Endothelial cell of umbilical vein (primary cell): ENCODE measurements at regions not wholly inside any gene's neighbourhood (a gene's known extent, or its start where the extent isn't known, plus 50 kb on each side); places are given as distances from the start of the nearest gene placed in this dataset.

Source experiments
- BruUV-seq: library from RNA; stranded (reverse); fragments of 400-500 nt; replicated peaks from 2 replicates; lab custom pipeline; 2021; lab: Mats Ljungman, UMichigan
- CTCF ChIA-PET: fragments of 300-600, 350-600 bp; sonication (Branson Sonifier 250); formaldehyde crosslinking; loops from one replicate; lab custom pipeline; 2021; ENCODE audit warnings: antibody characterized with exemption, inconsistent platforms; lab: Charles Lee
- POLR2A ChIA-PET: fragments of 300-600, 350-600 bp; sonication (Branson Sonifier 250); formaldehyde crosslinking; loops from one replicate; lab custom pipeline; 2021; ENCODE audit warnings: antibody characterized with exemption, inconsistent platforms; lab: Charles Lee
- DNase-seq: peaks from one replicate; pipeline ENCODE4 v3.0.0-alpha.2; 2011; ENCODE audit warnings: low read depth, low spot score
- FAIRE-seq: peaks from 2 replicates; lab custom pipeline; 2011; peaks lifted over from hg19 to GRCh38; lab: Jason Lieb, UNC
- H2AFZ ChIP-seq: 2 replicates; pipeline ENCODE4 v1.6.0; 2012; ENCODE audit warnings: low read depth, low read length, control low read depth, inconsistent platforms
- H3K27ac ChIP-seq: 2 replicates; pipeline ENCODE4 v1.5.1; 2011; ENCODE audit warnings: low read depth, mild to moderate bottlenecking, control low read depth, low read length, moderate library complexity; ENCODE audit not compliant: insufficient read depth
- H3K27me3 ChIP-seq, 2 experiments: 2 replicates each; pipeline versions ENCODE4 v1.6.0 to v1.6.1; 2011; ENCODE audit warnings: low read length in 2 of 2, mixed read lengths in 1 of 2; ENCODE audit not compliant: control insufficient read depth in 2 of 2, insufficient read depth in 2 of 2
- H3K36me3 ChIP-seq, 2 experiments: 2 replicates in 1 of 2; 3 replicates in 1 of 2; pipeline ENCODE4 v1.5.1; 2011; ENCODE audit warnings: low read length in 2 of 2, mild to moderate bottlenecking in 1 of 2, moderate library complexity in 1 of 2; ENCODE audit not compliant: control insufficient read depth in 2 of 2, insufficient read depth in 2 of 2; ENCODE audit errors: extremely low read depth in 1 of 2
- H3K4me1 ChIP-seq: 3 replicates; pipeline ENCODE4 v1.5.1; 2011; ENCODE audit warnings: mild to moderate bottlenecking, low read length; ENCODE audit not compliant: control insufficient read depth, insufficient read depth; ENCODE audit errors: extremely low read depth
- H3K4me2 ChIP-seq: 2 replicates; pipeline ENCODE4 v1.6.1; 2011; ENCODE audit warnings: low read length, control low read depth, mixed read lengths; ENCODE audit not compliant: insufficient read depth
- H3K4me3 ChIP-seq, 3 experiments: fragments of 200-600 bp in 1 of 3; sonication (generic), shearing (Covaris generic) in 1 of 3; replicated peaks in 1 of 3; 2 replicates each; pipeline ENCODE4 v1.5.1; 2011 to 2016; ENCODE audit warnings: control low read depth in 3 of 3, low read length in 3 of 3, mild to moderate bottlenecking in 2 of 3, inconsistent platforms in 1 of 3, low read depth in 1 of 3, moderate library complexity in 1 of 3; ENCODE audit not compliant: insufficient read depth in 1 of 3
- H3K79me2 ChIP-seq: 2 replicates; pipeline ENCODE4 v1.6.0; 2012; ENCODE audit warnings: low read length, inconsistent platforms; ENCODE audit not compliant: control insufficient read depth, insufficient read depth
- H3K9ac ChIP-seq: replicated peaks from 2 replicates; pipeline ENCODE3; 2011; ENCODE audit warnings: low read length, control low read depth; ENCODE audit not compliant: insufficient read depth; ENCODE audit errors: extremely low read depth
- H3K9me1 ChIP-seq: replicated peaks from 3 replicates; pipeline ENCODE4 v1.6.0; 2011; ENCODE audit warnings: mild to moderate bottlenecking, low read length; ENCODE audit not compliant: control insufficient read depth, insufficient read depth; ENCODE audit errors: extremely low read depth
- H3K9me3 ChIP-seq: replicated peaks from 2 replicates; pipeline ENCODE4 v1.5.1; 2012; ENCODE audit warnings: low read length, inconsistent platforms; ENCODE audit not compliant: control insufficient read depth, insufficient read depth
- H4K20me1 ChIP-seq: replicated peaks from 2 replicates; pipeline ENCODE3; 2011; ENCODE audit warnings: mild to moderate bottlenecking, low read length; ENCODE audit not compliant: control insufficient read depth, insufficient read depth; ENCODE audit errors: extremely low read depth
- EZH2 ChIP-seq: IDR thresholded peaks from 2 replicates; pipeline ENCODE4 v1.6.1; 2012; ENCODE audit warnings: borderline replicate concordance, low read depth, mild to moderate bottlenecking, moderate library complexity, low read length, inconsistent platforms; ENCODE audit not compliant: severe bottlenecking
- FOS ChIP-seq: IDR thresholded peaks from 2 replicates; pipeline ENCODE4 v1.6.1; 2011; ENCODE audit warnings: mild to moderate bottlenecking, low read length, moderate library complexity, borderline replicate concordance; ENCODE audit not compliant: insufficient read depth
- GATA2 ChIP-seq: IDR thresholded peaks from 2 replicates; pipeline ENCODE4 v1.7.0; 2011; ENCODE audit warnings: low read depth, mild to moderate bottlenecking, moderate library complexity, mixed read lengths, low read length; ENCODE audit not compliant: insufficient read length, insufficient read depth
- JUN ChIP-seq: IDR thresholded peaks from 2 replicates; pipeline ENCODE4 v1.6.1; 2011; ENCODE audit warnings: borderline replicate concordance, low read depth; ENCODE audit not compliant: insufficient read length, insufficient read depth
- MYC ChIP-seq: IDR thresholded peaks from one replicate; pipeline ENCODE4 v1.6.1; 2011; ENCODE audit warnings: mild to moderate bottlenecking, low read depth, low read length
- POLR2A ChIP-seq: IDR thresholded peaks from 2 replicates; pipeline ENCODE4 v1.6.1; 2012; ENCODE audit warnings: low read depth, mild to moderate bottlenecking, control low read depth, low read length
- POLR2AphosphoS5 ChIP-seq: IDR thresholded peaks from 2 replicates; pipeline ENCODE4 v1.6.1; 2012; ENCODE audit warnings: low read depth, mild to moderate bottlenecking, control low read depth, low read length, moderate library complexity; ENCODE audit not compliant: insufficient read depth
- dilution Hi-C: fragments of 300-500 bp; cut with MboI; formaldehyde crosslinking; loops from one replicate; pipeline ENCODE4 v1.15.0; 2019; ENCODE audit warnings: low sequenced_read_pairs; ENCODE audit not compliant: extremely low pct_ligation_motif_present
- intact Hi-C: fragments of 100-400 bp; cut with micrococcal nuclease; formaldehyde crosslinking; loops from one replicate; pipeline ENCODE4 v1.10.0; 2022
- TF ChIP-seq, protein P1 (sequence below), 2 donors: IDR thresholded peaks; 1 replicate in 1 of 2; 2 replicates in 1 of 2; pipeline ENCODE4 v1.5.1; 2011; ENCODE audit warnings: low read length in 2 of 2, mild to moderate bottlenecking in 2 of 2, moderate library complexity in 2 of 2, control low read depth in 1 of 2, inconsistent platforms in 1 of 2, low read depth in 1 of 2; ENCODE audit not compliant: insufficient read depth in 1 of 2; ENCODE audit errors: extremely low read depth in 1 of 2
- TF ChIP-seq, protein P2 (sequence below): IDR thresholded peaks from 2 replicates; pipeline ENCODE4 v1.6.1; 2011; ENCODE audit not compliant: insufficient read depth, insufficient read length

DNA sequence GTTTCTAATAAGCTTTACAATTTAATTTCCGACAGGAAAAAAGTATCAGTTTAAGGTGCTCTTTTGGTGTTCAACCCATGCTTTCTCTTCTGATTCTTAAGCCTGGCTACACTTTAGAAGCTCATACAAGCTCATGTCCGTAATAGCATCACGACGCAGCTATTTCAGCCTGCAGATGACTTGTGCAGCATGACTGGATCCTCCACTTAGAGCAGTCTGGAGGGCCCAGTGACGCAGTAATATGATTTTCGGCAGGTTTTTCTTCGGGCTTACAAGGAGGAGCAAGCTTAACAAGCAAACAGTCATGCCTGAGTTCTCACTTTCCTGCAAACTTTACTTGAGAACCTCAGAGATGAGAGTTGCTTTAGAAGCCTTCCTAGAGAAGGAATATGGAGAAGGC is 85.3 kb upstream of the MAML3 start:
- Histone ChIP-seq H3K4me1 (peaks cover 37% of the 10 kb centered on the region), H4K20me1 (no peaks in the 10 kb centered on the region), H3K4me2 (no peak overlapping the region), H3K9me1 (no peaks in the 10 kb centered on the region), H3K36me3 (no peaks in the 10 kb centered on the region), H3K9me3 (no peaks in the 10 kb centered on the region), H3K27me3 (no peaks in the 10 kb centered on the region), H3K4me3 (no peak overlapping the region), H3K79me2 (no peaks in the 10 kb centered on the region), H2AFZ (no peak overlapping the region), H3K27ac (no peak overlapping the region), H3K9ac (no peak overlapping the region)
- intact Hi-C loops: loop anchor here (5.0 kb wide), 1 partner anchor 147 kb away; no protein-coding TSS in a partner anchor
- dilution Hi-C loops: no loop called here
- CTCF ChIA-PET: interaction anchor here (0.8 to 2.9 kb wide), 9 partner anchors 9 to 505 kb away, joined by 3 to 11 read pairs (median 5); no protein-coding TSS in a partner anchor
- no peak for DNase-seq
- POLR2A ChIA-PET: no interaction called here
- TF ChIP-seq EZH2 (no peak), FOS (no peak), GATA2 (no peak), POLR2A (no peak), JUN (no peak), POLR2AphosphoS5 (no peak), MYC (no peak)
- TF ChIP-seq, protein P1, sequence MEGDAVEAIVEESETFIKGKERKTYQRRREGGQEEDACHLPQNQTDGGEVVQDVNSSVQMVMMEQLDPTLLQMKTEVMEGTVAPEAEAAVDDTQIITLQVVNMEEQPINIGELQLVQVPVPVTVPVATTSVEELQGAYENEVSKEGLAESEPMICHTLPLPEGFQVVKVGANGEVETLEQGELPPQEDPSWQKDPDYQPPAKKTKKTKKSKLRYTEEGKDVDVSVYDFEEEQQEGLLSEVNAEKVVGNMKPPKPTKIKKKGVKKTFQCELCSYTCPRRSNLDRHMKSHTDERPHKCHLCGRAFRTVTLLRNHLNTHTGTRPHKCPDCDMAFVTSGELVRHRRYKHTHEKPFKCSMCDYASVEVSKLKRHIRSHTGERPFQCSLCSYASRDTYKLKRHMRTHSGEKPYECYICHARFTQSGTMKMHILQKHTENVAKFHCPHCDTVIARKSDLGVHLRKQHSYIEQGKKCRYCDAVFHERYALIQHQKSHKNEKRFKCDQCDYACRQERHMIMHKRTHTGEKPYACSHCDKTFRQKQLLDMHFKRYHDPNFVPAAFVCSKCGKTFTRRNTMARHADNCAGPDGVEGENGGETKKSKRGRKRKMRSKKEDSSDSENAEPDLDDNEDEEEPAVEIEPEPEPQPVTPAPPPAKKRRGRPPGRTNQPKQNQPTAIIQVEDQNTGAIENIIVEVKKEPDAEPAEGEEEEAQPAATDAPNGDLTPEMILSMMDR (IDR thresholded peaks at IDR 0.05; ENCODE audit: extremely low read depth in 1 of 2, insufficient read depth in 1 of 2, low read depth in 1 of 2, low read length in 2 of 2): no peak
- TF ChIP-seq, protein P2, sequence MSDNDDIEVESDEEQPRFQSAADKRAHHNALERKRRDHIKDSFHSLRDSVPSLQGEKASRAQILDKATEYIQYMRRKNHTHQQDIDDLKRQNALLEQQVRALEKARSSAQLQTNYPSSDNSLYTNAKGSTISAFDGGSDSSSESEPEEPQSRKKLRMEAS: no peak
- no peak for FAIRE-seq
- no TSS peak for BruUV-seq
